ENCODE measurements at regions not wholly inside any gene's neighbourhood (a gene's known extent, or its start where the extent isn't known, plus 50 kb on each side); places are given as distances from the start of the nearest gene placed in this dataset.

- dilution Hi-C loops (cut with MboI; ENCODE audit: extremely low pct_ligation_motif_present, low sequenced_read_pairs) (no loop called here), intact Hi-C loops (cut with micrococcal nuclease) (no loop called here)
- no peak overlapping the region for H2AFZ ChIP-seq (ENCODE audit: low read depth, low read length)
- BruUV-seq (replicated peaks), result no TSS peak
- H4K20me1 ChIP-seq (replicated peaks; ENCODE audit: control insufficient read depth, extremely low read depth, insufficient read depth, low read length), result no peaks in the 10 kb centered on the region
- H3K9ac ChIP-seq (replicated peaks; ENCODE audit: extremely low read depth, insufficient read depth, low read length), result no peak overlapping the region
- no peaks in the 10 kb centered on the region for H3K9me1 ChIP-seq (replicated peaks; ENCODE audit: control insufficient read depth, extremely low read depth, insufficient read depth, low read length)
- H3K9me3 ChIP-seq (replicated peaks; ENCODE audit: control insufficient read depth, insufficient read depth, low read length), result no peaks in the 10 kb centered on the region
- no peaks in the 10 kb centered on the region for H3K79me2 ChIP-seq (ENCODE audit: control insufficient read depth, insufficient read depth, low read length)
- TF ChIP-seq MYC (IDR thresholded peaks at IDR 0.05; ENCODE audit: low read depth, low read length), result no peak
- TF ChIP-seq, protein P1, sequence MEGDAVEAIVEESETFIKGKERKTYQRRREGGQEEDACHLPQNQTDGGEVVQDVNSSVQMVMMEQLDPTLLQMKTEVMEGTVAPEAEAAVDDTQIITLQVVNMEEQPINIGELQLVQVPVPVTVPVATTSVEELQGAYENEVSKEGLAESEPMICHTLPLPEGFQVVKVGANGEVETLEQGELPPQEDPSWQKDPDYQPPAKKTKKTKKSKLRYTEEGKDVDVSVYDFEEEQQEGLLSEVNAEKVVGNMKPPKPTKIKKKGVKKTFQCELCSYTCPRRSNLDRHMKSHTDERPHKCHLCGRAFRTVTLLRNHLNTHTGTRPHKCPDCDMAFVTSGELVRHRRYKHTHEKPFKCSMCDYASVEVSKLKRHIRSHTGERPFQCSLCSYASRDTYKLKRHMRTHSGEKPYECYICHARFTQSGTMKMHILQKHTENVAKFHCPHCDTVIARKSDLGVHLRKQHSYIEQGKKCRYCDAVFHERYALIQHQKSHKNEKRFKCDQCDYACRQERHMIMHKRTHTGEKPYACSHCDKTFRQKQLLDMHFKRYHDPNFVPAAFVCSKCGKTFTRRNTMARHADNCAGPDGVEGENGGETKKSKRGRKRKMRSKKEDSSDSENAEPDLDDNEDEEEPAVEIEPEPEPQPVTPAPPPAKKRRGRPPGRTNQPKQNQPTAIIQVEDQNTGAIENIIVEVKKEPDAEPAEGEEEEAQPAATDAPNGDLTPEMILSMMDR (IDR thresholded peaks at IDR 0.05; ENCODE audit: extremely low read depth in 1 of 2, insufficient read depth in 1 of 2, low read depth in 1 of 2, low read length in 2 of 2), result no peak
- TF ChIP-seq EZH2 (IDR thresholded peaks at IDR 0.05; ENCODE audit: borderline replicate concordance, low read depth, low read length, severe bottlenecking), result no peak
- TF ChIP-seq, protein P2, sequence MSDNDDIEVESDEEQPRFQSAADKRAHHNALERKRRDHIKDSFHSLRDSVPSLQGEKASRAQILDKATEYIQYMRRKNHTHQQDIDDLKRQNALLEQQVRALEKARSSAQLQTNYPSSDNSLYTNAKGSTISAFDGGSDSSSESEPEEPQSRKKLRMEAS (IDR thresholded peaks at IDR 0.05; ENCODE audit: insufficient read depth, insufficient read length), result no peak
- TF ChIP-seq FOS (IDR thresholded peaks at IDR 0.05; ENCODE audit: borderline replicate concordance, insufficient read depth, low read length), result no peak
- TF ChIP-seq GATA2 (IDR thresholded peaks at IDR 0.05; ENCODE audit: insufficient read depth, insufficient read length, low read depth, low read length), result no peak
- TF ChIP-seq POLR2A (IDR thresholded peaks at IDR 0.05; ENCODE audit: low read depth, low read length), result no peak
- no peak for TF ChIP-seq POLR2AphosphoS5 (IDR thresholded peaks at IDR 0.05; ENCODE audit: insufficient read depth, low read depth, low read length)
- TF ChIP-seq JUN (IDR thresholded peaks at IDR 0.05; ENCODE audit: borderline replicate concordance, insufficient read depth, insufficient read length, low read depth), result no peak
- no peak for DNase-seq (ENCODE audit: low read depth, low spot score)
- H3K36me3 ChIP-seq (ENCODE audit: control insufficient read depth in 2 of 2, extremely low read depth in 1 of 2, insufficient read depth in 2 of 2, low read length in 2 of 2), result no peaks in the 10 kb centered on the region
- H3K27me3 ChIP-seq (ENCODE audit: control insufficient read depth in 2 of 2, insufficient read depth in 2 of 2, low read length in 2 of 2), result no peaks in the 10 kb centered on the region
- no peak for FAIRE-seq
- H3K27ac ChIP-seq (ENCODE audit: insufficient read depth, low read depth, low read length), result no peak overlapping the region
- H3K4me1 ChIP-seq (ENCODE audit: control insufficient read depth, extremely low read depth, insufficient read depth, low read length), result no peaks in the 10 kb centered on the region
- no peak overlapping the region for H3K4me2 ChIP-seq (ENCODE audit: insufficient read depth, low read length)
- POLR2A ChIA-PET, result no interaction called here
- CTCF ChIA-PET, result no interaction called here
- H3K4me3 ChIP-seq (replicated peaks in 1 of 3; ENCODE audit: insufficient read depth in 1 of 3, low read depth in 1 of 3, low read length in 3 of 3), result no peak overlapping the region
These were observed 490.9 kb upstream of the NRSN1 start for GRCh38 chr6:23635150-23635549.
